ENCODE measurements at regions not wholly inside any gene's neighbourhood (a gene's known extent, or its start where the extent isn't known, plus 50 kb on each side); places are given as distances from the start of the nearest gene placed in this dataset.

DNA sequence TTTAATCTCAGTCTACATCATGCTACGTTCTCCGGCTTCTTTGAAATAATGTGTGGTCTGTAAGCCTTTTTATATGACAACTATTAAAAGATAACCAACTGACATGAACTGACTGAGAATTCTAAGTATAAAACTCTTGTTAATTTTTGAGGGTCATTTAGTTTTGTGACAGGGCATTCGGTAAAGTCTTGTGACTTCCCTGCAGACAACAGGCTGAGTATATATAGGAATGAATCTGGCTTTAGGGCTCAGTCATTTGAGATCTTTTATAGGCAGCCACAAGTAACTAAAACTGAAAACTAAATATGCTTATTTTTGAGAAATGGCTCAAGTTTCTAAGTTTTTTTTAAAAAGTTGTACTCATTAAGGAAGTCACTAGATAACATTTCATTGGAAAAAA is 62.5 kb upstream of the SCIN start:
- H3K9me3 ChIP-seq: no peaks in the 10 kb centered on the region
- H3K4me3 ChIP-seq: no peak overlapping the region
- no peak for TF ChIP-seq POLR2A (IDR thresholded peaks at IDR 0.05)
- TF ChIP-seq POLR2AphosphoS5 (IDR thresholded peaks at IDR 0.05): no peak
- TF ChIP-seq, protein P1, sequence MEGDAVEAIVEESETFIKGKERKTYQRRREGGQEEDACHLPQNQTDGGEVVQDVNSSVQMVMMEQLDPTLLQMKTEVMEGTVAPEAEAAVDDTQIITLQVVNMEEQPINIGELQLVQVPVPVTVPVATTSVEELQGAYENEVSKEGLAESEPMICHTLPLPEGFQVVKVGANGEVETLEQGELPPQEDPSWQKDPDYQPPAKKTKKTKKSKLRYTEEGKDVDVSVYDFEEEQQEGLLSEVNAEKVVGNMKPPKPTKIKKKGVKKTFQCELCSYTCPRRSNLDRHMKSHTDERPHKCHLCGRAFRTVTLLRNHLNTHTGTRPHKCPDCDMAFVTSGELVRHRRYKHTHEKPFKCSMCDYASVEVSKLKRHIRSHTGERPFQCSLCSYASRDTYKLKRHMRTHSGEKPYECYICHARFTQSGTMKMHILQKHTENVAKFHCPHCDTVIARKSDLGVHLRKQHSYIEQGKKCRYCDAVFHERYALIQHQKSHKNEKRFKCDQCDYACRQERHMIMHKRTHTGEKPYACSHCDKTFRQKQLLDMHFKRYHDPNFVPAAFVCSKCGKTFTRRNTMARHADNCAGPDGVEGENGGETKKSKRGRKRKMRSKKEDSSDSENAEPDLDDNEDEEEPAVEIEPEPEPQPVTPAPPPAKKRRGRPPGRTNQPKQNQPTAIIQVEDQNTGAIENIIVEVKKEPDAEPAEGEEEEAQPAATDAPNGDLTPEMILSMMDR (IDR thresholded peaks at IDR 0.05): no peak
- DNase-seq (ENCODE audit: low spot score): no peak
- WGBS: 26% methylated on average over 3 of the region's 3 CpGs
- no peaks in the 10 kb centered on the region for H3K27me3 ChIP-seq (replicated peaks; ENCODE audit: insufficient read depth)
- H3K4me1 ChIP-seq (replicated peaks): no peaks in the 10 kb centered on the region
- H3K27ac ChIP-seq: no peak overlapping the region
- intact Hi-C loops (cut with DNase I): no loop called here
- no peaks in the 10 kb centered on the region for H3K36me3 ChIP-seq

DNA sequence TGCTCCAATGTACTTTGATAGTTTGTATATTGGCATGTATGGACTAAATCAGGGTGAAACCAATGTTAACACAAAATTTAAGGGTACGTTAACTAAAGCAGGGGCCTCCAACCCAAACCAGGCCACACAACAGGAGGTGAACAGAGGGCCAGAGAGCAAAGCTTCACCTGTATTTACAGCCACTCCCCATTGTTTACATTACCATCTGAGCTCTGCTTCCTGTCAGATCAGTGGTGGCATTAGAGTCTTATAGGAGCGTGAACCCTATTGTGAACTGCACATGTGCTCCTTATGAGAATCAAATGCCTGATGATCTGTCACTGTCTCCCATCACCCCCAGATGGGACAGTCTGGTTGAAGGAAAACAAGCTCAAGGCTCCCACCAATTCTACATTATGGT is 62.0 kb upstream of the SCIN start:
- H3K27me3 ChIP-seq (replicated peaks; ENCODE audit: insufficient read depth): no peaks in the 10 kb centered on the region
- no peaks in the 10 kb centered on the region for H3K9me3 ChIP-seq
- TF ChIP-seq POLR2AphosphoS5 (IDR thresholded peaks at IDR 0.05): no peak
- TF ChIP-seq POLR2A (IDR thresholded peaks at IDR 0.05): no peak
- TF ChIP-seq, protein P1 (IDR thresholded peaks at IDR 0.05): no peak
- H3K4me1 ChIP-seq (replicated peaks): no peaks in the 10 kb centered on the region
- 73% methylated on average over 2 of the region's 2 CpGs for WGBS
- H3K4me3 ChIP-seq: no peak overlapping the region
- no peak overlapping the region for H3K27ac ChIP-seq
- H3K36me3 ChIP-seq: no peaks in the 10 kb centered on the region
- DNase-seq (ENCODE audit: low spot score): no peak
- intact Hi-C loops (cut with DNase I): no loop called here

DNA sequence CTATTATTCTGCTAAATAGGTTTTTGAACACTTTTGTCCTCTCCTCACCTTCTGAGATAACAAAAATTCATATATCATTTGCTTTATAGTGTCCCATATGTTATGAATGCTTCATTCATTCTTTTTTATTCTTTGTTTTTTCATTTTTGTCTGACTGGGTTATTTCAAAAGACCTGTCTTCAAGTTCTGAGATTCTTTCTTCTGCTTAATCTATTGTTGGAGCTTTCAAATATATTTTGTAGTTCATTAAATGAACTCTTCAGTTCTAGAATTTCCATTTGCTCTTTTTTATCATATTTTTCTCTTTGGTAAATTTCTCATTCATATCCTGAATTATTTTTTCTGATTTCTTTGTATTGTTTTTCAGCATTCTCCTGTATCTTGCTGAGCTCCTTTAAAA is 53.1 kb upstream of the SCIN start:
- intact Hi-C loops (cut with DNase I): no loop called here
- DNase-seq (ENCODE audit: low spot score): no peak
- TF ChIP-seq POLR2AphosphoS5 (IDR thresholded peaks at IDR 0.05) (no peak), POLR2A (IDR thresholded peaks at IDR 0.05) (no peak)
- TF ChIP-seq, protein P1 (IDR thresholded peaks at IDR 0.05): no peak
- Histone ChIP-seq H3K4me1 (replicated peaks) (no peaks in the 10 kb centered on the region), H3K36me3 (no peaks in the 10 kb centered on the region), H3K27ac (no peak overlapping the region), H3K4me3 (no peak overlapping the region), H3K27me3 (replicated peaks; ENCODE audit: insufficient read depth) (no peaks in the 10 kb centered on the region), H3K9me3 (no peaks in the 10 kb centered on the region)

DNA sequence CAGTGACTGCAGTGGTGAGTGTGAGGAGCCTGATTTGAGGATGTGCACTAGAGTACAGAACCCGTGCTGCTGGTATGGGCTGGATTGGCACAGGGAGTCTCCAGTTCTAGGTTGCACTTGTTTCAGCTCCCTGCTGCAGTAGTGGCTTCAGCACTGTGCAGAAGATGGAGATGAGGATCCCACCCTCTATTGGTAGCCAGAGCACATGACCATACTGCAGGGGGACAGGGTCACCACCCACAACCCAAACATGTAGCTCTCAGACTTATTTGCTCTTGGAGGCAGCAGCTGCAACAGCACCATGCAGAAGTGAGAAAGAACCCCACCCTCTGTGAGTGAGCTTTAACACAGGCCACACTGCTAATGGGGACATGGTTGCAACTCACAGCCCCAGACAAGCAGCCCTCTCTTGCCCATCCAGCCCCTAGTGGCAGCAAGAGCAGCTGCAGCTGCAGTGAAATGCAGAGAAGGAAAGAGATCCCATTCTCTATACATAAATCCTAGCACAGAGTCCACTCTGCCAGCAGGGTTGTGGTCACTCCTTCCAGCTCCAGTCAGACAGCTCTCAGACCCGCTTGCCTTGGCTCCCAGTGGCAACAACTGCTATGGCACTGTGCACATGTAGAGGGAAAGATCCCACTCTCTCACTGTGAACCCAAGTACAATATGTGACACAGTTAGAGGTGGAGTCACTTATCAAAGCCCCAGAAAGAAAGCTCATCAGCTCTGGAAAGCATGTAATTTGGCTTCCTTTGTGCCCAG is 51.4 kb upstream of the SCIN start:
- no peaks in the 10 kb centered on the region for H3K27me3 ChIP-seq (replicated peaks; ENCODE audit: insufficient read depth)
- no peaks in the 10 kb centered on the region for H3K4me1 ChIP-seq (replicated peaks)
- WGBS: 86% methylated on average over 2 of the region's 2 CpGs
- H3K27ac ChIP-seq: no peak overlapping the region
- TF ChIP-seq POLR2A (IDR thresholded peaks at IDR 0.05): no peak
- TF ChIP-seq POLR2AphosphoS5 (IDR thresholded peaks at IDR 0.05): no peak
- TF ChIP-seq, protein P1 (IDR thresholded peaks at IDR 0.05): no peak
- no peaks in the 10 kb centered on the region for H3K9me3 ChIP-seq
- H3K36me3 ChIP-seq: no peaks in the 10 kb centered on the region
- no peak overlapping the region for H3K4me3 ChIP-seq
- no peak for DNase-seq (ENCODE audit: low spot score)
- intact Hi-C loops (cut with DNase I): no loop called here

DNA sequence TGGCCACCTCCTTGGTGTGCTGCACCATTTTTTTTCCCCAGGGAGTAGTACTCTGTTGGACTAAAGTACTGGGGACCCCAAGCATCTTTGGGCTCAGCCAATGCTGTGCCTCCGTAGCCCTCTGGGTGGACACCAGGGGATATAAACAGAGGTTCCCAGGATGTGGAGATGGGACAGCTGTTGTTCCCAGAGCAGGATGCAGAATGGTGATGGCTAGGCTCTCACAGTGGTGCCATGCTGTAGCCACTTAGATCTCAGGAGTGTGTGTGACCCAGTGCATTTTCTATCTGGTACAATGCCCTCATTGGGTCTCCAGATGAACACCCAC is 50.9 kb upstream of the SCIN start:
- no peak for DNase-seq (ENCODE audit: low spot score)
- no peak for TF ChIP-seq POLR2AphosphoS5 (IDR thresholded peaks at IDR 0.05)
- no peak for TF ChIP-seq POLR2A (IDR thresholded peaks at IDR 0.05)
- TF ChIP-seq, protein P1 (IDR thresholded peaks at IDR 0.05): no peak
- Histone ChIP-seq H3K36me3 (no peaks in the 10 kb centered on the region), H3K4me3 (no peak overlapping the region), H3K27ac (no peak overlapping the region), H3K4me1 (replicated peaks) (no peaks in the 10 kb centered on the region), H3K9me3 (no peaks in the 10 kb centered on the region), H3K27me3 (replicated peaks; ENCODE audit: insufficient read depth) (no peaks in the 10 kb centered on the region)
- 0% methylated on average over 1 of the region's 1 CpG for WGBS
- intact Hi-C loops (cut with DNase I): loop anchor here (5.0 kb wide), 1 partner anchor 103 kb away; no protein-coding TSS in a partner anchor

Data from prostate gland (tissue), 2 donors.